Body of pancreas (tissue), 4 donors: ENCODE measurements at regions not wholly inside any gene's neighbourhood (a gene's known extent, or its start where the extent isn't known, plus 50 kb on each side); places are given as distances from the start of the nearest gene placed in this dataset.

Experiments used
- ATAC-seq: fragments of 150-250 bp; one replicate; pipeline ENCODE4 v1.9.1; 2016
- DNase-seq, 4 donors: peaks; one replicate each; pipeline ENCODE4 v3.0.0-alpha.2; 2019
- H3K27ac ChIP-seq, 4 donors: fragments of 200-600 bp; sonication (generic); 1 replicate in 3 of 4; 2 replicates in 1 of 4; pipeline versions ENCODE4 v1.5.1 to v1.6.1; 2016 to 2019; ENCODE audit warnings: mild to moderate bottlenecking in 1 of 4, mixed read lengths in 1 of 4, moderate library complexity in 1 of 4
- H3K27me3 ChIP-seq, 2 donors: fragments of 200-600 bp; sonication (generic); one replicate each; pipeline ENCODE4 v1.6.0; 2016; ENCODE audit warnings: mild to moderate bottlenecking in 1 of 2
- H3K36me3 ChIP-seq, 2 donors: fragments of 200-600 bp; sonication (generic); replicated peaks in 1 of 2; 2 replicates each; pipeline ENCODE4 v1.5.1; 2016; ENCODE audit warnings: low read depth in 2 of 2; ENCODE audit not compliant: insufficient read depth in 1 of 2
- H3K4me1 ChIP-seq: fragments of 200-600 bp; sonication (generic); one replicate; pipeline ENCODE4 v1.6.0; 2016
- H3K4me3 ChIP-seq, 2 donors: fragments of 200-600 bp; sonication (generic); 1 replicate in 1 of 2; 2 replicates in 1 of 2; pipeline ENCODE4 v1.5.1; 2016 to 2019
- H3K9me3 ChIP-seq, 3 donors: fragments of 200-600 bp; sonication (generic); 1 replicate in 2 of 3; 2 replicates in 1 of 3; pipeline ENCODE4 v1.5.1; 2016
- CTCF ChIP-seq, 7 experiments: fragments of 450-650 bp in 4 of 7; fragments of 200-600 bp in 3 of 7; sonication (generic) in 3 of 7; IDR thresholded peaks; one replicate each; pipeline ENCODE4 v1.5.1; 2016 to 2019; ENCODE audit warnings: antibody characterized with exemption in 7 of 7
- POLR2A ChIP-seq, 3 donors: fragments of 450-650 bp; IDR thresholded peaks; one replicate each; pipeline ENCODE4 v1.6.1; 2016; ENCODE audit warnings: antibody characterized with exemption in 3 of 3, mild to moderate bottlenecking in 2 of 3
- WGBS, 2 donors: methylation state at CpG; one replicate each; pipeline ENCODE4 v1.1.5; 2017; 5-methylcytosine and 5-hydroxymethylcytosine counted together
- intact Hi-C: fragments of 100-400 bp; cut with DNase I; formaldehyde crosslinking; loops from one replicate; pipeline ENCODE4 v1.15.1; 2023

DNA sequence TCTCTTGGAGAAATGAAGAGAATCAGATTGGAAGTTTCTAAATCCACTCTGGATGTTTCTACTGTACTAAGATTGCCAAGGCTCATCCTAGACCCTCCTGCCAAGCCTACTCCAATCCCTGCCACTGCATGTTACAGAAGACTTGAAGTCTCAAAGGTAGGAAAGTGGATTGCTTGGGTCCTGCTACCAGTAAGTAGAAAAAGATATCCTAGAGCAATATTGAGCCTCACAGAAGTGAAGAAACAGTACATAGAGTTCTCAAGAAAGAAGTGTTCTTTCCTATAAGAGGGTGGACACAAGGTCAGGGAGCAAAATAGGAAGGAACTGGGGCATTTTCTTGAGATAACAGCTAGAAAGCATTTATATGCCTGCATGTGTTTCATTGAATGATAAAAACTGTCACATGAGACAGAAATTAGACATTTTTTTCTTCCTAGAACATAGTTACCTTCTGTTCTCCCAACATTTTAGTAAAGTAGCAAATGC, 232.9 kb downstream of the RBM43 start:
- H3K36me3 ChIP-seq = no peaks in the 10 kb centered on the region
- no peak for ATAC-seq
- intact Hi-C loops = no loop called here
- no peak for DNase-seq
- TF ChIP-seq POLR2A (IDR thresholded peaks at IDR 0.05) (no peak), CTCF (IDR thresholded peaks at IDR 0.05) (no peak)
- H3K4me3 ChIP-seq = no peak overlapping the region
- H3K27ac ChIP-seq = peak overlapping the region in 1 of 4 donors; percentile 23
- H3K4me1 ChIP-seq = no peaks in the 10 kb centered on the region
- H3K27me3 ChIP-seq = no peaks in the 10 kb centered on the region
- H3K9me3 ChIP-seq = no peaks in the 10 kb centered on the region

DNA sequence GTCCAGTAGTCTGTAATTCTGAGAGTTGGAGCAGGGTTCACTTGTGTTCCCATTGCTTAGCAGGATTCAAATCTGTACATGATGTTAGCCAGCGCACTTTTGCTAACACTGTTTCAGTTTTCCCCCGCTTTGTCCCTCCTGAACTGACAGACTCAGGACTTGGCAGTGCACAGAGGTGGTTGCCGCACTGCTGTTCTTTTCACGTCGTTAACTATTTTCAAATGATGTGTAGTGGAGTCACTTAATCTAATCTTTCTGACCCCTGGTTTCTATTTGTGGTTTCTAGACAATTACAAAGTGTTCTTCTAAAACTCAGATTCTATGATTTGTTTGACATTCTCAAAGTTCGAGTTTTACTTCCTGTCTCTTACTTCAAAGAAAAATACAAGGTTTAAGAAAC, 234.5 kb downstream of the RBM43 start:
- no peaks in the 10 kb centered on the region for H3K4me1 ChIP-seq
- no peak for ATAC-seq
- intact Hi-C loops = no loop called here
- no peaks in the 10 kb centered on the region for H3K9me3 ChIP-seq
- H3K4me3 ChIP-seq = no peak overlapping the region
- WGBS, 2 donors = 56 to 58% methylated on average over 6 of the region's 6 CpGs
- DNase-seq = no peak
- no peaks in the 10 kb centered on the region for H3K36me3 ChIP-seq
- H3K27ac ChIP-seq = no peak overlapping the region
- no peaks in the 10 kb centered on the region for H3K27me3 ChIP-seq
- TF ChIP-seq CTCF (IDR thresholded peaks at IDR 0.05) (no peak), POLR2A (IDR thresholded peaks at IDR 0.05) (no peak)

GRCh38 chr2:151025816-151026215, 235.8 kb downstream of the RBM43 start:
- no peak for ATAC-seq
- Histone ChIP-seq H3K27ac (no peak overlapping the region), H3K27me3 (no peaks in the 10 kb centered on the region), H3K4me3 (no peak overlapping the region), H3K4me1 (no peaks in the 10 kb centered on the region), H3K36me3 (no peaks in the 10 kb centered on the region), H3K9me3 (no peaks in the 10 kb centered on the region)
- TF ChIP-seq CTCF (IDR thresholded peaks at IDR 0.05) (no peak), POLR2A (IDR thresholded peaks at IDR 0.05) (no peak)
- 56 to 60% methylated on average over 1 of the region's 1 CpG for WGBS, 2 donors
- DNase-seq = no peak
- intact Hi-C loops = no loop called here

- no peaks in the 10 kb centered on the region for H3K36me3 ChIP-seq
Observed at GRCh38 chr2:151024696-151025251, 236.9 kb downstream of the RBM43 start.

More at GRCh38 chr2:151024696-151025251, 236.9 kb downstream of the RBM43 start:
- no peak overlapping the region for H3K27ac ChIP-seq
- H3K4me1 ChIP-seq = no peaks in the 10 kb centered on the region
- WGBS, 2 donors = 39 to 52% methylated on average over 4 of the region's 4 CpGs
- no peaks in the 10 kb centered on the region for H3K9me3 ChIP-seq
- DNase-seq (no peak), ATAC-seq (no peak)
- intact Hi-C loops = no loop called here
- H3K4me3 ChIP-seq = no peak overlapping the region
- no peak for TF ChIP-seq POLR2A (IDR thresholded peaks at IDR 0.05)
- TF ChIP-seq CTCF (IDR thresholded peaks at IDR 0.05) = no peak
- H3K27me3 ChIP-seq = no peaks in the 10 kb centered on the region
